DND-41 (cell line): ENCODE measurements at regions not wholly inside any gene's neighbourhood (a gene's known extent, or its start where the extent isn't known, plus 50 kb on each side); places are given as distances from the start of the nearest gene placed in this dataset.

ENCODE experiments used
- CTCF ChIP-seq: IDR thresholded peaks from 2 replicates; pipeline ENCODE4 v1.5.1; 2012; ENCODE audit warnings: borderline replicate concordance, low read length, moderate library complexity, mild to moderate bottlenecking; ENCODE audit not compliant: poor library complexity, severe bottlenecking; ENCODE audit errors: extremely low read depth
- EZH2 ChIP-seq: IDR thresholded peaks from 3 replicates; pipeline ENCODE4 v1.6.1; 2012; ENCODE audit warnings: borderline replicate concordance, low read depth, mild to moderate bottlenecking, moderate library complexity, low read length, inconsistent platforms; ENCODE audit not compliant: severe bottlenecking

GRCh38 chr6:129932321-129932720, 71.2 kb upstream of the TMEM244 start:
- TF ChIP-seq EZH2 (no peak), CTCF (no peak)
